GM12874 (cell line): ENCODE measurements at regions not wholly inside any gene's neighbourhood (a gene's known extent, or its start where the extent isn't known, plus 50 kb on each side); places are given as distances from the start of the nearest gene placed in this dataset.

ENCODE experiments used
- TF ChIP-seq, protein P1 (sequence below): IDR thresholded peaks from 2 replicates; pipeline ENCODE4 v1.5.1; 2011; ENCODE audit warnings: low read depth, mild to moderate bottlenecking, control low read depth, low read length, moderate library complexity; ENCODE audit not compliant: insufficient read depth

DNA sequence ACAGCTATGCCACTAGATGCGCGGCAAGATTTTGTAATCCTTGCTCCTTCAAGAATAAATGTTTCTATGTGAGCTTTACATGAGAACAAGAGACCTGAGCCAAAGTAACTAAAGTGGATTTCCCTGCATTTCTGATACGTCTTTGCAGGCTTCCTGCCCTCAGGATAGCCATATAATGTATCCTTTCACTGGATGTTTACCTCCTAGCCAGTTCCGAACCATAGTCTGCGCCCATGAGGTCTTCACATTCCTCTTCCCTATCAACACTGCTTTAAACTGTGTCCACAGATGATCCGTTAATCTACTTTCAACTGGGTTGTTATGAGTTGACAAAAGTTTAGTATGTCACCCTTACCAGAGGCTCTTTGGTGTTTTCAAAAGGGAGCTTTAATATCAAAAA lies 1889.1 kb upstream of the AGA start:
- TF ChIP-seq, protein P1, sequence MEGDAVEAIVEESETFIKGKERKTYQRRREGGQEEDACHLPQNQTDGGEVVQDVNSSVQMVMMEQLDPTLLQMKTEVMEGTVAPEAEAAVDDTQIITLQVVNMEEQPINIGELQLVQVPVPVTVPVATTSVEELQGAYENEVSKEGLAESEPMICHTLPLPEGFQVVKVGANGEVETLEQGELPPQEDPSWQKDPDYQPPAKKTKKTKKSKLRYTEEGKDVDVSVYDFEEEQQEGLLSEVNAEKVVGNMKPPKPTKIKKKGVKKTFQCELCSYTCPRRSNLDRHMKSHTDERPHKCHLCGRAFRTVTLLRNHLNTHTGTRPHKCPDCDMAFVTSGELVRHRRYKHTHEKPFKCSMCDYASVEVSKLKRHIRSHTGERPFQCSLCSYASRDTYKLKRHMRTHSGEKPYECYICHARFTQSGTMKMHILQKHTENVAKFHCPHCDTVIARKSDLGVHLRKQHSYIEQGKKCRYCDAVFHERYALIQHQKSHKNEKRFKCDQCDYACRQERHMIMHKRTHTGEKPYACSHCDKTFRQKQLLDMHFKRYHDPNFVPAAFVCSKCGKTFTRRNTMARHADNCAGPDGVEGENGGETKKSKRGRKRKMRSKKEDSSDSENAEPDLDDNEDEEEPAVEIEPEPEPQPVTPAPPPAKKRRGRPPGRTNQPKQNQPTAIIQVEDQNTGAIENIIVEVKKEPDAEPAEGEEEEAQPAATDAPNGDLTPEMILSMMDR, result no peak

DNA sequence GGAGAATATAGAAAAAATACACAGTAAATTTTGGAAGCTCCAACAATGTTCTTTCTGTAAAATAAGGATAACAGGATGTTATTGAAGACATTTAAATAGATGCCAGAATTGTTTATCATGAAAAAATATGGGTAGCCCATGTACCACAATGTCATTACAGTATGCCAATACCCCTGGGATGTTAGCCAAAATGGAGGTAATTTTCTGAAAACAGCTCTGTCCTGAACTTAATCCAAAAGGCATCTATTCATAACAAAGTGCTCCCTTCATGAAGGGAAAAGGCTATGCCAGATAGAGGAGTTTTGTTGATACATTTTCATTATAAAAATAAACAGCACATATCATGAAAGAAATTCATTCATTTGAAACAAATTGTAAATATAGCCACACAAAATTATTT lies 1902.6 kb upstream of the AGA start:
- TF ChIP-seq, protein P1, result no peak

DNA sequence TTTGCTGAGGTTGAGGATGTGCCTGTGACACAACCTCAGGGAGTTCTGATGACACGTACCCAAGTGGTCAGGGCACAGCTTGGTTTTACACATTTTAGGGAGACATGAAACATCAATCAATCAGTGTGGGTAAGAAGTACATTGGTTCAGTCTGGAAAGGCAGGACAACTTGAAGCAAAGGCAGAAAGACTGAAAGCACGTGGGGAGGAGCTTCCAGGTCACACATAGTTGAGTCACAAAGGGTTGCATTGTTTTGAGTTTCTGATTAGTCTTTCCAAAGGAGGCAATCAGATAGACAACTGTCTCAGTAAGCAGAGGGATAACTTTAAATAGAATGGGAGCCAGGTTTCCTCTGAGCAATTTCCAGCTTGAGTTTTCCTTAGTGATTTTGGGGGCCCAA lies 1910.0 kb upstream of the AGA start:
- TF ChIP-seq, protein P1, result no peak

GRCh38 chr4:179353786-179354185 lies 1911.5 kb upstream of the AGA start:
- TF ChIP-seq, protein P1, result no peak

DNA sequence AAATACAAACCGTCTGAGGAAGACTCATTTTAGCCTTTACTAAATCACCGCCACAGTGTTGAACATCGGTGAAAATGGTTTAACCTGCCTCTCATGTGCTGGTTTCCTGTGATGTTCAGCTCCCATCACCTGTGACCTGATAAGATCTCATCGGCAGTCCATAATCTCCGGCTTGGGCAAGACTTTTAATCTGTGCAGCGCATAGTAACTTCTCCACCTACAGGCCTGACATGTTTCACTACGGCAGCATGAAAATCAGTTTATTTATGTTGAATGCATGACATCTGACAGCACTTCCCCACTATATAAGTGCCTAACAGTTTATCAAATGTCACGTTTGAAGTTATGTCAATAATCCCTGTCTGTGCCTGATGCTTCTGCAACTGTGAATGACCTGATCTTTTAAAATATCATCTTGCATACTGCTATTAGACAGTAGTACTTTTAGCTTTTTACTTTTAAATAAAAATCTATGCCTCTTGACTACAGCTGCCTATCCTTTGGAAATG lies 1919.8 kb upstream of the AGA start:
- TF ChIP-seq, protein P1, result no peak

DNA sequence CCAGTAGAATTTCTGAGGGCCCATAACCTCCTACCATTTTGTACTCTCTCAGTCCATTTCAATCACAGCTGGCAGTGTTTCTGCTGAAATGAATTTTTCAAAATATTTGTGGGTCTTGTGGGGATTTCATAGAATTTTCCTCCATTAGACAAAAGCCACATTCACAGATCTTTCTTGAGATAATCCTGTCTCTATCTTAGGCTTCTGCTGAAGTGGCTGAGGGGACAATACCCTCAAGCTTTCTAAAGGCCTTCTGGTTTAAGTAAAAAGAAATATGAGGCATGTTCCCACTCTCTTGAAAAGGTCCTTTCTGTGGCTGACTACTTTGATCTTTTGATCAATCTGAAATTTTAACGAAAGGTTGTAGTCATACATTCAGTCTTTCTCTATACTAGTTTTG lies 1930.0 kb upstream of the AGA start:
- TF ChIP-seq, protein P1, result no peak

DNA sequence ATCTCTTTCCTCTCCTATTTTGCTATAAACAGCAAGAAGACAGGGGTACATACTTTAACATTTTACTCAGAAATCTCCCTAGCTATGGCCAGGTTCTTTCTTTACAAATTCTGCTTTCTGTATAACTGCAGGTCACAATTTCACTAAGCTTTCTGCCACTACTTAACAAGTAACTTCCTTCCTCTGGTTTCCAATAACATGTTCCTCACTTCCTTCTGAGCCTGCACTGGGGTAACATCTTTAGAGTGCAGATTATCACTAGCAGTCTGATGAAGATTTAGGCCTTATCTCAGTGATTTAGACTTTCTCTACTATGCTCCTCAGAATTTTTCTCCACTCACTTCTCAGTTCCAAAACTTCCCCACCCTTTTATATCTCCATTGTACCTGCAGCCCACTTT lies 1930.5 kb upstream of the AGA start:
- TF ChIP-seq, protein P1, result no peak
